ENCODE measurements at regions not wholly inside any gene's neighbourhood (a gene's known extent, or its start where the extent isn't known, plus 50 kb on each side); places are given as distances from the start of the nearest gene placed in this dataset.
"Not testable (repeated sequence)": the region's sequence is repeated elsewhere in the genome, so short reads cannot be mapped to it uniquely, and the experiment has no call there.

DNA sequence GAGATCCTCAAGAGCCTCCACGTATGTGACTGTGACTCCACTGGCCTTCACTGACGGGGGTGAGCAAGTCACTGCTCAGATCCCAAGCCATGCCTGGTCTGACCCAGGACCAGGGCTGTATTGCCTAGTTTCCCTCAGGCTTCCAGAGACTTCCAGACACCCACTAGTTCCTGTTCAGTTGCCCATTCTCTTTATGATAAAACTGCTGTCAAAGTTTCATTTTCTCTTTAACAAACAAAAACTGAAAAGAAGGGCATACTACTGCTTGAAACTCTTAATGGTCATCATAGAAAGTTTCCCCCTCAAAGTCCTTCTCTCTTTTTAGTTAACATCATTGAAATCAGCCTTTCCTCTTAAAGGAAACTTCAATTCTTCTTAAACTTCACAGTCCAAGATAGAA is 105.7 kb upstream of the GHR start:
- H3K36me3 ChIP-seq (ENCODE audit: control insufficient read depth in 2 of 2, extremely low read depth in 1 of 2, insufficient read depth in 2 of 2, low read length in 2 of 2) = no peaks in the 10 kb centered on the region
- no peak overlapping the region for H3K9ac ChIP-seq (ENCODE audit: control insufficient read depth, extremely low read depth, insufficient read depth, low read length)
- H2AFZ ChIP-seq (ENCODE audit: control insufficient read depth, low read length) = no peak overlapping the region
- no peak overlapping the region for H3K4me2 ChIP-seq (ENCODE audit: control insufficient read depth, extremely low read depth, insufficient read depth, low read depth, low read length)
- H3K27ac ChIP-seq (ENCODE audit: control insufficient read depth, insufficient read depth, low read length) = no peak overlapping the region
- no peak for FAIRE-seq
- dilution Hi-C loops (cut with MboI; ENCODE audit: extremely low pct_ligation_motif_present, low sequenced_read_pairs) = no loop called here
- H4K20me1 ChIP-seq (ENCODE audit: control insufficient read depth, extremely low read depth, insufficient read depth, low read length) = no peaks in the 10 kb centered on the region
- H3K4me1 ChIP-seq (ENCODE audit: control insufficient read depth, extremely low read depth, insufficient read depth, low read length) = no peaks in the 10 kb centered on the region
- no peaks in the 10 kb centered on the region for H3K27me3 ChIP-seq (ENCODE audit: control insufficient read depth, extremely low read depth, insufficient read depth, low read length)
- no peak for DNase-seq (ENCODE audit: low read depth, low spot score)
- H3K79me2 ChIP-seq (ENCODE audit: control insufficient read depth, insufficient read depth, low read length) = no peaks in the 10 kb centered on the region
- no peaks in the 10 kb centered on the region for H3K9me3 ChIP-seq (ENCODE audit: control insufficient read depth, low read depth, low read length)
- no peak overlapping the region for H3K4me3 ChIP-seq (ENCODE audit: control insufficient read depth in 2 of 3, extremely low read depth in 1 of 3, insufficient read depth in 2 of 3, low read depth in 1 of 3, low read length in 3 of 3)
- H3K9me1 ChIP-seq (ENCODE audit: control insufficient read depth, extremely low read depth, insufficient read depth, low read length) = no peaks in the 10 kb centered on the region
- TF ChIP-seq EZH2 (IDR thresholded peaks at IDR 0.05; ENCODE audit: low read length) = no peak
- TF ChIP-seq, protein P1, sequence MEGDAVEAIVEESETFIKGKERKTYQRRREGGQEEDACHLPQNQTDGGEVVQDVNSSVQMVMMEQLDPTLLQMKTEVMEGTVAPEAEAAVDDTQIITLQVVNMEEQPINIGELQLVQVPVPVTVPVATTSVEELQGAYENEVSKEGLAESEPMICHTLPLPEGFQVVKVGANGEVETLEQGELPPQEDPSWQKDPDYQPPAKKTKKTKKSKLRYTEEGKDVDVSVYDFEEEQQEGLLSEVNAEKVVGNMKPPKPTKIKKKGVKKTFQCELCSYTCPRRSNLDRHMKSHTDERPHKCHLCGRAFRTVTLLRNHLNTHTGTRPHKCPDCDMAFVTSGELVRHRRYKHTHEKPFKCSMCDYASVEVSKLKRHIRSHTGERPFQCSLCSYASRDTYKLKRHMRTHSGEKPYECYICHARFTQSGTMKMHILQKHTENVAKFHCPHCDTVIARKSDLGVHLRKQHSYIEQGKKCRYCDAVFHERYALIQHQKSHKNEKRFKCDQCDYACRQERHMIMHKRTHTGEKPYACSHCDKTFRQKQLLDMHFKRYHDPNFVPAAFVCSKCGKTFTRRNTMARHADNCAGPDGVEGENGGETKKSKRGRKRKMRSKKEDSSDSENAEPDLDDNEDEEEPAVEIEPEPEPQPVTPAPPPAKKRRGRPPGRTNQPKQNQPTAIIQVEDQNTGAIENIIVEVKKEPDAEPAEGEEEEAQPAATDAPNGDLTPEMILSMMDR (optimal IDR thresholded peaks at IDR 0.05 in 1 of 3, IDR thresholded peaks at IDR 0.05 in 1 of 3, conservative IDR thresholded peaks at IDR 0.05 in 1 of 3; ENCODE audit: extremely low read depth in 1 of 3, insufficient read depth in 2 of 3, low read length in 3 of 3) = no peak

DNA sequence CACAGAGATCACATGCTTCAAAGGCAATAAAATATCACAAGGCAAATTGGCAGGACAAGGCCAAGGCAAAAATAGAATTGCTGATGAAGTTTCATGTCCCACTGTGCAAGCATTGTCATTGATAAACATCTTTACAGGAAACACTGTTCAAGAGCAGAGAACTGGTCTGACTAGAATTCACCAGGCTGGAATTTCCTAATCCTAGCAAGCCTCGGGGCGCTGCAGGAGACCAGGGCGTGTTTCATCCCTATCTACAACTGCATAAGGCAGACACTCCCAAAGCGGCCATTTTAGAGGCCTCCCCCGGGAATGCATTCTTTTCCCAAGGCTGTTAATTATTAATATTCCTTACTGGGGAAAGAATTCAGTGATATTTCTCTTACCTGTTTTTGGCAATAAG is 103.7 kb upstream of the GHR start:
- H3K9me1 ChIP-seq (ENCODE audit: control insufficient read depth, extremely low read depth, insufficient read depth, low read length); dilution Hi-C loops (cut with MboI; ENCODE audit: extremely low pct_ligation_motif_present, low sequenced_read_pairs); FAIRE-seq; DNase-seq (ENCODE audit: low read depth, low spot score); H3K79me2 ChIP-seq (ENCODE audit: control insufficient read depth, insufficient read depth, low read length); H3K27ac ChIP-seq (ENCODE audit: control insufficient read depth, insufficient read depth, low read length); H3K9ac ChIP-seq (ENCODE audit: control insufficient read depth, extremely low read depth, insufficient read depth, low read length); H3K27me3 ChIP-seq (ENCODE audit: control insufficient read depth, extremely low read depth, insufficient read depth, low read length); H4K20me1 ChIP-seq (ENCODE audit: control insufficient read depth, extremely low read depth, insufficient read depth, low read length); H3K4me3 ChIP-seq (ENCODE audit: control insufficient read depth in 2 of 3, extremely low read depth in 1 of 3, insufficient read depth in 2 of 3, low read depth in 1 of 3, low read length in 3 of 3); H3K4me1 ChIP-seq (ENCODE audit: control insufficient read depth, extremely low read depth, insufficient read depth, low read length); H3K9me3 ChIP-seq (ENCODE audit: control insufficient read depth, low read depth, low read length); H3K36me3 ChIP-seq (ENCODE audit: control insufficient read depth in 2 of 2, extremely low read depth in 1 of 2, insufficient read depth in 2 of 2, low read length in 2 of 2); H3K4me2 ChIP-seq (ENCODE audit: control insufficient read depth, extremely low read depth, insufficient read depth, low read depth, low read length); H2AFZ ChIP-seq (ENCODE audit: control insufficient read depth, low read length): not testable (repeated sequence)

DNA sequence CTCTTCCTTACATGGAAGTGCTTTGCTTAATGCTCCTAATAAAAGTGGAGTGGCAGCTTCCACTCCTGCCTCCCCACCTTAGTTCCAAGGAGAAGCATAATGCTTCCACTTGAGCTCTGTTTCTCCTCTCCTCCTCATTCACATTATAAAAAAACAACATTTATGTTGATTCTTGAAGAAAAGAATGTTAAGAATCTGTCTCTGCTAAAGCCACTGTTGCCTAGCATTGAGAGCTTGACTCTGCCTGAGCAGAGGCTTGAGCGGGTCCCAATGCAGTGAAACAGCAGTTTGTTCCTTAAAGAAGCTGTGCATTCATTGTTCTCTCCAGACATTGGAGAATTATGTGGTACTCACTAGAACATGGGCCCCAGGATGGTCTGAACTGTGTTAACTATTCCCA is 101.5 kb upstream of the GHR start:
- no peaks in the 10 kb centered on the region for H3K9me3 ChIP-seq (ENCODE audit: control insufficient read depth, low read depth, low read length)
- H3K9me1 ChIP-seq (ENCODE audit: control insufficient read depth, extremely low read depth, insufficient read depth, low read length) = no peaks in the 10 kb centered on the region
- TF ChIP-seq, protein P1 (optimal IDR thresholded peaks at IDR 0.05 in 1 of 3, IDR thresholded peaks at IDR 0.05 in 1 of 3, conservative IDR thresholded peaks at IDR 0.05 in 1 of 3; ENCODE audit: extremely low read depth in 1 of 3, insufficient read depth in 2 of 3, low read length in 3 of 3) = no peak
- TF ChIP-seq EZH2 (IDR thresholded peaks at IDR 0.05; ENCODE audit: low read length) = no peak
- no peak overlapping the region for H3K9ac ChIP-seq (ENCODE audit: control insufficient read depth, extremely low read depth, insufficient read depth, low read length)
- no peaks in the 10 kb centered on the region for H3K79me2 ChIP-seq (ENCODE audit: control insufficient read depth, insufficient read depth, low read length)
- no peak overlapping the region for H3K4me2 ChIP-seq (ENCODE audit: control insufficient read depth, extremely low read depth, insufficient read depth, low read depth, low read length)
- H3K4me3 ChIP-seq (ENCODE audit: control insufficient read depth in 2 of 3, extremely low read depth in 1 of 3, insufficient read depth in 2 of 3, low read depth in 1 of 3, low read length in 3 of 3) = no peak overlapping the region
- H3K27ac ChIP-seq (ENCODE audit: control insufficient read depth, insufficient read depth, low read length) = no peak overlapping the region
- H3K4me1 ChIP-seq (ENCODE audit: control insufficient read depth, extremely low read depth, insufficient read depth, low read length) = no peaks in the 10 kb centered on the region
- no peaks in the 10 kb centered on the region for H4K20me1 ChIP-seq (ENCODE audit: control insufficient read depth, extremely low read depth, insufficient read depth, low read length)
- H3K27me3 ChIP-seq (ENCODE audit: control insufficient read depth, extremely low read depth, insufficient read depth, low read length) = no peaks in the 10 kb centered on the region
- DNase-seq (ENCODE audit: low read depth, low spot score) = no peak
- FAIRE-seq = no peak
- dilution Hi-C loops (cut with MboI; ENCODE audit: extremely low pct_ligation_motif_present, low sequenced_read_pairs) = no loop called here
- no peaks in the 10 kb centered on the region for H3K36me3 ChIP-seq (ENCODE audit: control insufficient read depth in 2 of 2, extremely low read depth in 1 of 2, insufficient read depth in 2 of 2, low read length in 2 of 2)
- no peak overlapping the region for H2AFZ ChIP-seq (ENCODE audit: control insufficient read depth, low read length)
